ENCODE measurements at regions not wholly inside any gene's neighbourhood (a gene's known extent, or its start where the extent isn't known, plus 50 kb on each side); places are given as distances from the start of the nearest gene placed in this dataset.

DNA sequence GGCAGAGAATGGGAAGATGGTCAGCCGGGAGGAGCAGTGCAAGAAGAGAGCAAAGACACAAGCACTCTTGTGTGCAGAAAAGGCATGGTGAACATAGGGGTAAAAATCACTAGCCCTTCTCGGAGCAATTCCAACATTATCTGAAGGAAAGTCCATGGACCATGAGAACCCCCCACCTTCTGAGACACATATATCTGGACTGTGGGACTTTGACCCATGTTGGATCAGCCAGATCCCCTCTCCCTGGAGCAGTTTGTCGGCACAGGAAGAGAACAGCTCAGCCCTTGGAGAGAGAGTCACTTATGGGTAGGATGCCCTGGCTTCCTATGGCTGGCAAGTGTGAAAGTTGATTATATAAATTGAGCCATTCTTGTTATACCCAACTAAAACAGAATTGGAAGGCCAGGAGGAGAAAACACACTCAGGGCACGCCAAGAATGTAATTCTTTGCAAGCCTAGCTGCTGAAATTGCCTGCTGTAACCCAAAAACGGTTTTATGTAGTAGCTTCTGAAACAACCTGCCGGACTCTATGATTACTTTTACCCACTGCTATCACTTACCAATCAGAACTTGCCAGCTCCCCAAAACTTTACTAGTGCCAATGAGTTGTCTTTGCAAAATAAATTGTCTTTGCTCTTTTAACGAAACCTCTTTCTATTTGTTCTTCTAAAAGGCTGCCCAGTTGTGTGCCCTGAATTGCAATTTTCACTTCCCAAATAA lies 62.8 kb upstream of the ZNF599 start:
- no peak for TF ChIP-seq CTCF (IDR thresholded peaks at IDR 0.05)
- TF ChIP-seq POLR2AphosphoS5 (IDR thresholded peaks at IDR 0.05) = no peak
